SKM-1 (cell line): ENCODE measurements at regions not wholly inside any gene's neighbourhood (a gene's known extent, or its start where the extent isn't known, plus 50 kb on each side); places are given as distances from the start of the nearest gene placed in this dataset.

Experiments
- DNase-seq: peaks from one replicate; lab custom pipeline; 2025; ENCODE audit not compliant: unreplicated experiment; lab: John Stamatoyannopoulos, UW

GRCh38 chr3:180185650-180186049, 148.9 kb upstream of the PEX5L start:
- DNase-seq, result no peak

GRCh38 chr3:180188512-180189309, 152.0 kb upstream of the PEX5L start:
- no peak for DNase-seq

- DNase-seq, result no peak
Measured at GRCh38 chr3:180189310-180189648, 152.5 kb upstream of the PEX5L start.

GRCh38 chr3:180196658-180197057, 159.9 kb upstream of the PEX5L start:
- no peak for DNase-seq

- DNase-seq, result no peak
Measured at GRCh38 chr3:180199417-180199995, 162.8 kb upstream of the PEX5L start.

- no peak for DNase-seq
Measured at GRCh38 chr3:180215866-180216265, 179.1 kb upstream of the PEX5L start.

GRCh38 chr3:180223268-180223667, 186.5 kb upstream of the PEX5L start:
- DNase-seq, result no peak

- DNase-seq, result no peak
Measured at GRCh38 chr3:180229113-180229512, 192.4 kb upstream of the PEX5L start.

GRCh38 chr3:180239939-180240338, 203.2 kb upstream of the PEX5L start:
- no peak for DNase-seq

GRCh38 chr3:180246688-180247195, 210.0 kb upstream of the PEX5L start:
- DNase-seq, result peak; percentile 78

- DNase-seq, result no peak
Measured at GRCh38 chr3:180250172-180250571, 213.4 kb upstream of the PEX5L start.

- no peak for DNase-seq
Measured at GRCh38 chr3:180252683-180253082, 215.9 kb upstream of the PEX5L start.

GRCh38 chr3:180253283-180253682, 216.5 kb upstream of the PEX5L start:
- no peak for DNase-seq

GRCh38 chr3:180264479-180264878, 227.7 kb upstream of the PEX5L start:
- DNase-seq, result no peak

GRCh38 chr3:180265551-180265950, 228.8 kb upstream of the PEX5L start:
- no peak for DNase-seq

- DNase-seq, result no peak
Measured at GRCh38 chr3:180267202-180267843, 230.6 kb upstream of the PEX5L start.

GRCh38 chr3:180274536-180274935, 237.8 kb upstream of the PEX5L start:
- no peak for DNase-seq

- no peak for DNase-seq
Measured at GRCh38 chr3:180275176-180275575, 238.4 kb upstream of the PEX5L start.

- no peak for DNase-seq
Measured at GRCh38 chr3:180277041-180277440, 240.3 kb upstream of the PEX5L start.

GRCh38 chr3:180278583-180279188, 241.9 kb upstream of the PEX5L start:
- DNase-seq, result peak; percentile 54

GRCh38 chr3:180280555-180280954, 243.8 kb upstream of the PEX5L start:
- no peak for DNase-seq

- DNase-seq, result no peak
Measured at GRCh38 chr3:180282386-180282785, 245.6 kb upstream of the PEX5L start.
